Esophagus muscularis mucosa (tissue), 4 donors: ENCODE measurements at regions not wholly inside any gene's neighbourhood (a gene's known extent, or its start where the extent isn't known, plus 50 kb on each side); places are given as distances from the start of the nearest gene placed in this dataset.

ENCODE experiments used
- DNase-seq: peaks from one replicate; pipeline ENCODE4 v3.0.0-alpha.2; 2017; ENCODE audit errors: extremely low spot score
- H3K27ac ChIP-seq, 4 donors: fragments of 200-600 bp; sonication (generic); replicated peaks in 1 of 4; 1 replicate in 3 of 4; 2 replicates in 1 of 4; pipeline ENCODE4 v1.5.1; 2016 to 2019; ENCODE audit warnings: mild to moderate bottlenecking in 1 of 4
- H3K27me3 ChIP-seq, 4 donors: fragments of 200-600 bp; sonication (generic); one replicate each; pipeline versions ENCODE4 v1.5.1 to v1.6.0; 2016 to 2019
- H3K36me3 ChIP-seq, 4 donors: fragments of 200-600 bp; sonication (generic); one replicate each; pipeline ENCODE4 v1.5.1; 2016 to 2019
- H3K4me1 ChIP-seq, 4 donors: fragments of 200-600 bp; sonication (generic); one replicate each; pipeline ENCODE4 v1.5.1; 2016 to 2019
- H3K4me3 ChIP-seq, 4 donors: fragments of 200-600 bp; sonication (generic); 1 replicate in 2 of 4; 2 replicates in 2 of 4; pipeline ENCODE4 v1.5.1; 2016 to 2019; ENCODE audit warnings: mild to moderate bottlenecking in 4 of 4, moderate library complexity in 1 of 4
- H3K9me3 ChIP-seq, 4 donors: fragments of 200-600 bp; sonication (generic); 1 replicate in 3 of 4; 2 replicates in 1 of 4; pipeline ENCODE4 v1.5.1; 2016 to 2019
- CTCF ChIP-seq, 3 experiments: fragments of 200-600 bp in 2 of 3; fragments of 450-650 bp in 1 of 3; sonication (generic) in 2 of 3; IDR thresholded peaks; one replicate each; pipeline ENCODE4 v1.5.1; 2017 to 2019; ENCODE audit warnings: antibody characterized with exemption in 3 of 3, mild to moderate bottlenecking in 2 of 3, moderate library complexity in 1 of 3
- EP300 ChIP-seq: sonication (generic); formaldehyde crosslinking; IDR thresholded peaks from one replicate; pipeline ENCODE4 v1.6.1; 2017; ENCODE audit warnings: antibody characterized with exemption
- POLR2A ChIP-seq: fragments of 450-650 bp; IDR thresholded peaks from one replicate; pipeline ENCODE4 v1.6.1; 2017; ENCODE audit warnings: antibody characterized with exemption, moderate library complexity, mild to moderate bottlenecking, low read depth
- POLR2AphosphoS5 ChIP-seq, 2 donors: sonication (generic); formaldehyde crosslinking; IDR thresholded peaks; one replicate each; pipeline ENCODE4 v1.6.1; 2017; ENCODE audit warnings: antibody characterized with exemption in 2 of 2
- WGBS: methylation state at CpG from one replicate; pipeline ENCODE4 v1.1.5; 2018; 5-methylcytosine and 5-hydroxymethylcytosine counted together
- intact Hi-C: fragments of 100-400 bp; cut with DNase I; formaldehyde crosslinking; loops from one replicate; pipeline ENCODE4 v1.15.1; 2023

GRCh38 chr16:16798504-16798903 is 419.6 kb downstream of the NPIPA7 start:
- H3K27ac ChIP-seq = no peak overlapping the region
- no peaks in the 10 kb centered on the region for H3K4me1 ChIP-seq
- DNase-seq = no peak
- no peaks in the 10 kb centered on the region for H3K9me3 ChIP-seq
- H3K4me3 ChIP-seq = no peak overlapping the region
- no peak for TF ChIP-seq EP300
- no peak for TF ChIP-seq CTCF (IDR thresholded peaks at IDR 0.05)
- no peak for TF ChIP-seq POLR2AphosphoS5 (IDR thresholded peaks at IDR 0.05)
- no peak for TF ChIP-seq POLR2A
- peaks cover 0 to 6% (median 0%) of the 10 kb centered on the region in 4 donors for H3K27me3 ChIP-seq
- no peaks in the 10 kb centered on the region for H3K36me3 ChIP-seq
- intact Hi-C loops = no loop called here

DNA sequence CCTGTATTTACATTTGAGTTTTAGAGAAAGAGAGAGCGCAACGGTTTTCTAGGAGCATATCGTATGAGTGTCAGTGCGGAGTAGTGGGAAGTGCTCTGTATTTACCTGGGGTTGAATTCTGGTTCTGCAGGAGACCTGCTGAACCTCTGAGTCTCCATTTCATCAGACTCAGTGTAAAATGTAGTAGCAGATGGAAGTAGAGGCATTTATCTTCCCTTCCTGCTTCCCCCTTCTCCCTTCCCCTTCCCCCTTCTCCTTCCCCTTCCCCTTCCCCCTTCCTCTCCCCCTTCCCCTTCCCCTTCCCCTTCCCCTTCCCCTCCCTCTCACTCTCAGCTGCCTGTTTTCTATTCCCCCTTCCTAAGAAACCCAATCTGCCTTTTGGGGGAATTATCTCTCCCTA is 426.9 kb downstream of the NPIPA7 start:
- TF ChIP-seq POLR2AphosphoS5 (IDR thresholded peaks at IDR 0.05) = no peak
- no peak for TF ChIP-seq POLR2A
- TF ChIP-seq CTCF (IDR thresholded peaks at IDR 0.05) = no peak
- no peak for TF ChIP-seq EP300
- intact Hi-C loops = no loop called here
- Histone ChIP-seq H3K9me3 (peaks cover 0 to 7% (median 0%) of the 10 kb centered on the region in 4 donors), H3K4me1 (no peaks in the 10 kb centered on the region), H3K27me3 (peaks cover 0 to 11% (median 0%) of the 10 kb centered on the region in 4 donors), H3K4me3 (no peak overlapping the region), H3K36me3 (no peaks in the 10 kb centered on the region), H3K27ac (no peak overlapping the region)
- no peak for DNase-seq
- WGBS = 91% methylated on average over 4 of the region's 4 CpGs

DNA sequence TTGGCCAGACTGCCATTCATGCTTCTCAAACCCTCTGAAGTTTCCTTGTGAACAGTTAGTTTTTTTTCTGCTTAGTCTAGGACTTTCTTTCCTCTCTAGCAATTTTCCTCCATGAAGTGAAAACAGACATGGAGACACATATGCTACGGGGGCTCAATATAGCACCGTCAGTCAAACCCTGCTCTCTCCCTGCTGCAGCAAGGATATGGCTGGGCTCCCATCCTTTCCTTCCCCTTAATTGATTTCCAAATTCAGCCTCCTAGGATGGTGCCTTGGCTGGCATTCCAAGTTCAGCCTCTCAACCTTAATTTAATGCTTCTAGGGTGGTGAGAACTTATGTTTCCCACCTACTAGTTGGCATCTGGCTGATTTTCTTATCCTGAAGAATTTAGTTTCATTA is 436.7 kb downstream of the NPIPA7 start:
- WGBS = 90% methylated on average over 2 of the region's 2 CpGs
- Histone ChIP-seq H3K4me3 (no peak overlapping the region), H3K27ac (no peak overlapping the region), H3K27me3 (peaks cover 0 to 9% (median 0%) of the 10 kb centered on the region in 4 donors), H3K4me1 (no peaks in the 10 kb centered on the region), H3K36me3 (no peaks in the 10 kb centered on the region), H3K9me3 (peaks cover 0 to 1% (median 0%) of the 10 kb centered on the region in 4 donors)
- TF ChIP-seq EP300 = no peak
- no peak for TF ChIP-seq POLR2AphosphoS5 (IDR thresholded peaks at IDR 0.05)
- DNase-seq = no peak
- intact Hi-C loops = no loop called here

GRCh38 chr16:16817196-16817595 is 438.3 kb downstream of the NPIPA7 start:
- intact Hi-C loops = no loop called here
- Histone ChIP-seq H3K4me3 (no peak overlapping the region), H3K27ac (no peak overlapping the region), H3K4me1 (no peaks in the 10 kb centered on the region), H3K27me3 (peaks cover 0 to 13% (median 0%) of the 10 kb centered on the region in 4 donors), H3K9me3 (peaks cover 0 to 13% (median 3%) of the 10 kb centered on the region in 4 donors), H3K36me3 (no peaks in the 10 kb centered on the region)
- TF ChIP-seq CTCF (IDR thresholded peaks at IDR 0.05) (no peak), POLR2AphosphoS5 (IDR thresholded peaks at IDR 0.05) (no peak)
- 63% methylated on average over 2 of the region's 2 CpGs for WGBS
- DNase-seq = no peak

GRCh38 chr16:16821261-16821660 is 442.3 kb downstream of the NPIPA7 start:
- no peaks in the 10 kb centered on the region for H3K36me3 ChIP-seq
- intact Hi-C loops = no loop called here
- H3K27me3 ChIP-seq = peaks cover 0 to 5% (median 0%) of the 10 kb centered on the region in 4 donors
- H3K4me1 ChIP-seq = no peaks in the 10 kb centered on the region
- no peak overlapping the region for H3K27ac ChIP-seq
- TF ChIP-seq POLR2AphosphoS5 (IDR thresholded peaks at IDR 0.05) (no peak), POLR2A (no peak), CTCF (IDR thresholded peaks at IDR 0.05) (no peak), EP300 (no peak)
- DNase-seq = no peak
- H3K4me3 ChIP-seq = no peak overlapping the region
- H3K9me3 ChIP-seq = peaks cover 0 to 13% (median 3%) of the 10 kb centered on the region in 4 donors
